Erythroblast (primary cell): ENCODE measurements at regions not wholly inside any gene's neighbourhood (a gene's known extent, or its start where the extent isn't known, plus 50 kb on each side); places are given as distances from the start of the nearest gene placed in this dataset.

ENCODE experiments used
- GATA1 ChIP-seq: IDR thresholded peaks from 2 replicates; pipeline ENCODE4 v1.6.1; 2011; ENCODE audit warnings: low read depth, mild to moderate bottlenecking, control low read depth, low read length, moderate library complexity
- POLR2A ChIP-seq: IDR thresholded peaks from 2 replicates; pipeline ENCODE4 v1.6.1; 2011; ENCODE audit warnings: mild to moderate bottlenecking, low read length

DNA sequence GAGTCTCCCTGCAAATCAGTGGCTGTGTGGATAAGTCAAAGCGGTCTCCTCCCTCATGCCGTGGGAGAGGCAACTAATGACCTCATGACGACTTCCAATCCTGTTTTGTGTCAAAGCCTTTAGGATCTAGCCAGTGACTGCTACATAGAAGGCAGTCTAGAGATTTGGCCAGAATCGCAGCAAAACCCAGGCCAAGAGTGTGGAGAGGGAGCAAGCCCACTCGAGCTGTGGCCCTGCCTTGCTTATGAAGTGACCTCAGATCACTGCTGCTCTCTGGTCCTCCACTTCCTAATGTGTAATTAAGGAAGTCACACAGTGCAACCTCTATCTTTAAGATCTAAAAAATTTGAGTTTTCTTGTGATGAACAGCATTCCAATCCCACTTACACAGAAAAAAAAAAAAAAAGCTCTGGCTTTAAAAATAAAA is 296.7 kb upstream of the KLF6 start:
- TF ChIP-seq POLR2A (no peak), GATA1 (no peak)
